KMS-11 (cell line): ENCODE measurements at regions not wholly inside any gene's neighbourhood (a gene's known extent, or its start where the extent isn't known, plus 50 kb on each side); places are given as distances from the start of the nearest gene placed in this dataset.

Experiments used
- H2AFZ ChIP-seq: fragments of 200-600 bp; sonication (generic); 2 replicates; pipeline ENCODE4 v1.6.1; 2016; ENCODE audit warnings: antibody characterized with exemption, mixed run types, low read depth
- H3K27ac ChIP-seq: fragments of 200-600 bp; sonication (generic); 2 replicates; pipeline ENCODE4 v1.6.1; 2016; ENCODE audit warnings: mild to moderate bottlenecking, mixed run types
- H3K27me3 ChIP-seq: fragments of 200-600 bp; sonication (generic); 2 replicates; pipeline ENCODE4 v1.6.1; 2017; ENCODE audit warnings: mild to moderate bottlenecking, low read depth, mixed run types, moderate library complexity; ENCODE audit not compliant: insufficient read depth
- H3K36me3 ChIP-seq: fragments of 200-600 bp; sonication (generic); 2 replicates; pipeline ENCODE4 v1.6.1; 2017; ENCODE audit warnings: mild to moderate bottlenecking, mixed run types; ENCODE audit not compliant: insufficient read depth
- H3K4me1 ChIP-seq: fragments of 200-600 bp; sonication (generic); 2 replicates; pipeline ENCODE4 v1.6.1; 2016; ENCODE audit warnings: mild to moderate bottlenecking, low read depth, mixed run types; ENCODE audit not compliant: poor library complexity, severe bottlenecking
- H3K4me2 ChIP-seq: fragments of 200-600 bp; sonication (generic); 2 replicates; pipeline ENCODE4 v1.7.0; 2016; ENCODE audit warnings: mild to moderate bottlenecking, mixed run types
- H3K4me3 ChIP-seq: fragments of 200-600 bp; sonication (generic); IDR thresholded peaks from 2 replicates; pipeline ENCODE4 v1.6.1; 2017; ENCODE audit warnings: low read depth, low read length, mixed read lengths; ENCODE audit not compliant: insufficient read depth
- H3K79me2 ChIP-seq: fragments of 200-600 bp; sonication (generic); 2 replicates; pipeline ENCODE4 v1.6.1; 2016; ENCODE audit warnings: low read depth, mixed run types; ENCODE audit not compliant: insufficient read depth
- H3K9ac ChIP-seq: fragments of 200-600 bp; sonication (generic); 2 replicates; pipeline ENCODE4 v1.6.1; 2016; ENCODE audit warnings: mild to moderate bottlenecking, mixed run types
- H4K20me1 ChIP-seq: fragments of 200-600 bp; sonication (generic); 2 replicates; pipeline ENCODE4 v1.6.1; 2016; ENCODE audit warnings: mild to moderate bottlenecking, mixed run types; ENCODE audit not compliant: insufficient read depth
- CTCF ChIP-seq: fragments of 200-600 bp; sonication (generic); conservative IDR thresholded peaks from 2 replicates; pipeline ENCODE4 v1.6.1; 2017; ENCODE audit warnings: low read depth, mild to moderate bottlenecking, antibody characterized with exemption, low read length, moderate library complexity, mixed read lengths

- no peaks in the 10 kb centered on the region for H3K4me1 ChIP-seq
- no peak overlapping the region for H3K4me2 ChIP-seq
- no peak overlapping the region for H3K27ac ChIP-seq
- no peaks in the 10 kb centered on the region for H3K36me3 ChIP-seq
- H3K4me3 ChIP-seq = no peak overlapping the region
- H2AFZ ChIP-seq = no peak overlapping the region
- H4K20me1 ChIP-seq = no peaks in the 10 kb centered on the region
- H3K9ac ChIP-seq = no peak overlapping the region
- TF ChIP-seq CTCF = no peak
- no peaks in the 10 kb centered on the region for H3K27me3 ChIP-seq
- no peaks in the 10 kb centered on the region for H3K79me2 ChIP-seq
These were observed 142.0 kb downstream of the TRIM29 start for GRCh38 chr11:119995730-119996491.

GRCh38 chr11:119993722-119994121, 144.2 kb downstream of the TRIM29 start:
- Histone ChIP-seq H3K27me3 (no peaks in the 10 kb centered on the region), H3K27ac (no peak overlapping the region), H3K9ac (no peak overlapping the region), H3K79me2 (no peaks in the 10 kb centered on the region), H3K4me1 (no peaks in the 10 kb centered on the region), H3K36me3 (no peaks in the 10 kb centered on the region), H2AFZ (no peak overlapping the region), H4K20me1 (no peaks in the 10 kb centered on the region), H3K4me3 (no peak overlapping the region), H3K4me2 (no peak overlapping the region)
- no peak for TF ChIP-seq CTCF

GRCh38 chr11:119992171-119993051, 145.5 kb downstream of the TRIM29 start:
- Histone ChIP-seq H2AFZ (no peak overlapping the region), H3K4me2 (no peak overlapping the region), H3K79me2 (no peaks in the 10 kb centered on the region), H3K4me3 (no peak overlapping the region), H3K4me1 (no peaks in the 10 kb centered on the region), H3K36me3 (no peaks in the 10 kb centered on the region), H4K20me1 (no peaks in the 10 kb centered on the region), H3K9ac (no peak overlapping the region), H3K27me3 (no peaks in the 10 kb centered on the region), H3K27ac (no peak overlapping the region)
- no peak for TF ChIP-seq CTCF

- no peak overlapping the region for H3K4me3 ChIP-seq
- no peaks in the 10 kb centered on the region for H3K27me3 ChIP-seq
- no peaks in the 10 kb centered on the region for H4K20me1 ChIP-seq
- no peak overlapping the region for H3K4me2 ChIP-seq
- H3K79me2 ChIP-seq = no peaks in the 10 kb centered on the region
- no peak overlapping the region for H3K27ac ChIP-seq
- H3K4me1 ChIP-seq = no peaks in the 10 kb centered on the region
- H3K9ac ChIP-seq = no peak overlapping the region
- no peaks in the 10 kb centered on the region for H3K36me3 ChIP-seq
- no peak for TF ChIP-seq CTCF
- no peak overlapping the region for H2AFZ ChIP-seq
These were observed 146.2 kb downstream of the TRIM29 start for GRCh38 chr11:119991669-119992068.
